ENCODE measurements at regions not wholly inside any gene's neighbourhood (a gene's known extent, or its start where the extent isn't known, plus 50 kb on each side); places are given as distances from the start of the nearest gene placed in this dataset.
"Not testable (repeated sequence)": the region's sequence is repeated elsewhere in the genome, so short reads cannot be mapped to it uniquely, and the experiment has no call there.

DNA sequence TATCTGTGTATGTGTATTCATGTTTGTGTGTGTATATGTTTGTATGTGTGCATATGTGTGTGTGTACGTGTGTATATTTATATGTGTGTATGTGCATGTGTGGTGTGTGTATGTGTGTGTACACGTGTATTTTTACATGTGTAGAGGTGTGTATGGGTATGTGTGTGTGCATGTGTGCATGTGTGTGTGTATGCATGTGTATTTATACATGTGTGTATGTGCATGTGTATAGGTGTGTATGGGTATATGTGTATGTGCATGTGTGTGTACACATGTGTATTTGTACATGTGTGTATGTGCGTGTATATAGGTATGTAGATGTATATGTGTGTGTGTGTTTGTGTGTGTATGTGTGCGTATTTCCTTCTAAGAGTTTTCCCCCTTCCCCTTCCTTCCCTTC is 207.7 kb upstream of the ATP6AP2 start:
- DNase-seq (ENCODE audit: low spot score) = no peak

DNA sequence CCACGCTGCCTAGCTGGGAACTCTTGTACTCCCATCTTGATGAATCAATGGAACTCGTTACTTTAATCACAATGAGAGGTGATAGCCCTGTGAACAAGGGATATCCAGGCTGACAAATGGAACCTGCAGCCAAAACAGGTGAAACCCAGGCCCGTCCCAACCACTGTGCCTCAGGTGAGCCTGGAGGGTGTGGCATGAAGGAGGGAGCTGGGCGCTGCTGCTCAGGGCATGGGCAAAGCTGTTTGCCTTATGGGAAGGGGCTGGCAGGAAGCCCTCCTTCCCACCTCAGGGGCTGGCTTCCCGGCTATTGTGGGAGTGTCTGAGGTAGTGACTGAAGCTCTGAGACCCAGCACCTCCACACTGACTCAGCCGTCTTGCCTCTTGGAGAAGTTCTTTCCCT is 209.4 kb upstream of the ATP6AP2 start:
- DNase-seq (ENCODE audit: low spot score) = no peak

DNA sequence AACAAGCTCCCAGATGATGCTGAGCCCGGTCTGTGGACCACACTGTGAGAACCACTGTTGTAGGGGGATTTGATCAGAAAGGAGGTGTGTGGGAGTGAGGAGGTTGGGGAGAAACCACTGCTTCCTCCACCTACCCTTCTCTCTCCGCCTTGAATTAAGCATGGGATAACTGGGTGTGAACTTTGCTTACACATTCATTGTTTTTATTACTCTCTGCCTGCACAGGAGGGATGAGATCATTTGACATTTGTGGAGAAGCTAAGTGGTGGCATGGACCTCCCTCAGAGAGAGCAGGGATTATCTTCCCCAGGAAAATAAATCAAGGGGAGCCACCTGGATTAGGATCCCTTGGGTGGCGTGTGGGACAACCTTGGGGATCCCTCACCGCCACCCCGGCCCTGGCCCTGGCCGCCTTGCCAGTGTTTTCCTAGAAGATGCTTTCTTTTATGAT is 212.1 kb upstream of the ATP6AP2 start:
- DNase-seq (ENCODE audit: low spot score) = no peak

DNA sequence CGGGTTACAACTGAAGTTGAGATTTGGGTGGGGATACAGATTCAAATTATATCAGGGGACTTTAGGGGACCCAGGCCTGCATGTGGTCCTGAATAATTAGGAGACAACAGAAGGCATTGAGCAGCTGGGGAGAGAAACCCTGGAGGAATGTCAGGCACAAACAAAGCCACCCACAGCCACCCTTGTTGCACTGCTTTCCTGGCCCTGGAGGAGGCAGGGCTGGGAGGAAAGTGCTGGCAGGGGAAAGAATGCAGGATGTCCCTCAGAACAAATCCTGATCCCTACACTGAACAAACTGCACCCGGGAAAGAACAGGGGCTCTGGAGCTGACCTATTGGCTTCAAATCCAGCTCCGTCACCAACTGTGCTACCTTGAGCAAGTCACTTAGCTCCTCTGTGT is 214.1 kb upstream of the ATP6AP2 start:
- DNase-seq (ENCODE audit: low spot score) = no peak

DNA sequence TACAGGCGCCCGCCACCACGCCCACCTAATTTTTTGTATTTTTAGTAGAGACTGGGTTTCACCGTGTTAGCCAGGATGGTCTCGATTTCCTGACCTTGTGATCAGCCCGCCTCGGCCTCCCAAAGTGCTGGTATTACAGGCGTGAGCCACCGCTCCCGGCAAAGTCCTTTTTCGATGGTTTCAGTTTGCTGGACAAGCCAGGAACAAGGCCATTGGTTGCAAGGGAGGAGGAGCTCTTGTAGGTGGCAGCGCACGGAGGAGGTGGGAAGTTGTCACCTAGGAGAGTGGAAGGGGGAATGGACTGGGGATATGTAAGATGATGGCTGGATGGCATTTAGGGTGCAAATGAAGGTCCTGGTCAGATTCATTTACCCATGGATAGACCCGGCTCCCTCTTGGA is 218.5 kb upstream of the ATP6AP2 start:
- DNase-seq (ENCODE audit: low spot score) = not testable (repeated sequence)

DNA sequence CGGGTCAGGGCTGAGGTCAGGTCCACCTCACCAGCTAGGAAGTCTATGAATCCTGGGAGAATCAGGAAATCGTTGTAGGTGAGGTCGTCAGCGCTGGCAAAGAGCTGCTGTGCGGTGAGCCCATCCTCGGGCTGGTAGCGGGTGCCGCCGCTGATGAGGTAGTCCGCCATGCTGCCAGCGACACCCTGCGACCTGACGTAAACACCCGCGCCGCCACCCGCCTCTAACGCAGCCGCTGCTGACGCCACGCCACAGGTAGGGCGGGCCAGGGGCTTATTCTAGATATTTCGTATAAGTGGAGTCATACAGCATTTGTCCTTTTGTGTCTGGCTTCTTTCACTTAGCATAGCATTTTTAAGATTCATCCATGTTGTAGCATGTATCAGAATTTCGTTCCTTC is 220.2 kb upstream of the ATP6AP2 start:
- no peak for DNase-seq (ENCODE audit: low spot score)

DNA sequence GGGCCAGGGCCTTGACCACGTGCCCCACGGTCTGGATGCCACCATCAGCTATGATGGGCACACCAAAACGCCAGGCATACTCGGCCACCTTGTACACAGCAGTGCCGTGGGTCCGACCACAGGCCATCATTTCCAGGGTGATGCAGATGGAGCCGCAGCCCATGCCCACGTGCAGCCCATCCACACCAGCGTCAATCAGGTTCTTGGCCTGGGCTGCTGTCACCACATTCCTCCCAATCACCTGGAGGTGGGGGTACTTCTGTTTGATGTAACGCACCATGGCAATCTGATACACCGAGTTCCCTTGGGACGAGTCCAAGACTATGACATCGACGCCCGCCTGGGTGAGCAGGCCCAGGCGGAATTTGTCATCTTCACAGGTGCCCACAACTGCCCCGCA is 221.2 kb upstream of the ATP6AP2 start:
- DNase-seq (ENCODE audit: low spot score) = no peak

DNA sequence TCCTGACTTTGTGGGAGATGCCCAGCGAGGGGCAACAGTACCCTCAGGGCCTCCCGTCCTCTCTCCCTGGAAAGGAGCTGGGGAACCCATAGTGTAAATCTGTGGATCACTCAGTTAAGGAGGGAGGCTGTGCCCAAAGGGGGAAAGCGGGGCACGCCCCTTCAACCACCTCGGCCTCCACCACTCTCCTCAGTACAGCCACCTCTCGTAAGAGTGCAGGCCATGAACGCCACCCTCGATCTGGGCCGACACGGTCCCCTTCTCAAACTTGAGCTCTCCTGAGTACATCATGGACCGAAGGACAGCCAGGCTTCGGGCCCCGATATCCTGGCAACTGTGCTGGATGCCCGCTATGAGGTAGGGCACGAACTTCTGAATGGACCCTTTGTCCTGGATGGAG is 221.8 kb upstream of the ATP6AP2 start:
- no peak for DNase-seq (ENCODE audit: low spot score)

DNA sequence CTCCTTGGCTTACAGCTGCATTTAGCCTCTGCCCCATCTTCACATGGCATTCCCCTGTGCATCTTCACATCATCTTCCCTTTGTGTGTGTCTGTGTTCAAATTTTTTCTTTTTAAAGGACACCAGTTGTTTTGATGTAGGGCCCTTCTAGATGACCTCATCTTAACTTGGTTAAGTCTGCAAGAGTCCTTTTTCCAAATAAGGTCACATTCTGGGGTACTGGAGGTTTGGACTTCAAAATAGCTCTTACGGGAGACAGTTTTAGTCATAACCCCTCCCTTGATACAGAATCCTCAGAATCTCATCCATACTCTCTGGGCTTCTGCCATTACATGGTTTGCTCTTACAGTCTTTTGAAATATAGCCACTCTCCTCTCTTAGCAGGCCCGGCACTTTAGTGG is 231.5 kb upstream of the ATP6AP2 start:
- DNase-seq (ENCODE audit: low spot score) = no peak

DNA sequence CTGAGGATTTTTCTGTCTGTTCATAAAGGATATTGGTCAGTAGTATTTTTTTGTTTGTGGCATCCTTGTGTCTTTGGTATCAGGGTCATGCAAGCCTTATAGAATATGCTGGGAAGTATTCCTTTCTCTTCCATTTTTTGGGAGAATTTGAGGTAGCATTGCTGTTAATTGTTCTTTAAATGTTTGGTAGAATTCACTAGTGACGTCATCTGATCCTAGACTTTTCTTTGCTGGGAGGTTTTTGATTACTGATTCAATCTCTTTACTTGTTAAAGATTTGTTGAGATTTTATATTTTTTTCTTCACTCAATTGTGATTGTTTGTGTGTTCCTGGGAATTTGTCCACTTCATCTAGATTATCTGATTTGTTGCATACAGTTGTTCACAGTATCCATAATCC is 234.4 kb upstream of the ATP6AP2 start:
- no peak for DNase-seq (ENCODE audit: low spot score)

DNA sequence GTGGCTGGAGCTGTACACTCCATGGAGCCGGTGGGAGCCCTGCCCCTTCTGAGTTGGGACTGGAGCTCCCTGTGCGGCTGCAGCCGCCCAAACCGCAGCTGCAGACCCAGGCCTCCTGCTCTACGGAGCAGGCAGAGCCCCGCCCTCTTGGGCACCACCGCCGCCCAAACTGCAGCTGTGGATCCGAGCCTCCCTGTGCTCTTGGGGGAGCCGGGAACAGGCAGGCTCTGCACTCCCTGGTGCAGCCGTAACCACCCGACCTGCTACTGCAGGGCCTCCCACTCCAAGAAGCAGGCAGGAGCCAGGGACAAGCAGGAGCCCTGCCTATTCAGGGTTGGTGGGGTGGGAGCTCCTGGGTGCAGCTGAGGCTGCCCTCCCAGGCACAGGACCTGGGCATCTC is 237.5 kb upstream of the ATP6AP2 start:
- DNase-seq (ENCODE audit: low spot score) = no peak

DNA sequence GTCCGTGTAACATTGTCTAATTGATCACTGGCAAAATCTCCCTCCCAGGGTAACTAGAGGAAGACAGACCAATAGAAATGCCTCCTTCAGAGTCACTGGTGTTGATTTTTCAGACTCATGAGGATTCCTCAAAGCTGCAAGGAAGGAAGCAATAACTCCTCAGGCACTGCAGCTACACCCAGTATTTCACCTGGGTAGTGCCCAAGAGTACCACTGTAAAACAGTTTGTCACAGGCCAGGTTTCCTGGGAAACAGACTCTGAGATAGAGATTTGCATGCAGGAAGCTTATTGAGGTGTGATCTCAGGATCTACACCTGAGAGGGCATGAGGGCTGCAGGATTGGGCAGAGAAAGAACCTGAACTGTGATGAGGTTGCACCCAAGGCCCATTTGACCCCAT is 240.7 kb upstream of the ATP6AP2 start:
- no peak for DNase-seq (ENCODE audit: low spot score)

DNA sequence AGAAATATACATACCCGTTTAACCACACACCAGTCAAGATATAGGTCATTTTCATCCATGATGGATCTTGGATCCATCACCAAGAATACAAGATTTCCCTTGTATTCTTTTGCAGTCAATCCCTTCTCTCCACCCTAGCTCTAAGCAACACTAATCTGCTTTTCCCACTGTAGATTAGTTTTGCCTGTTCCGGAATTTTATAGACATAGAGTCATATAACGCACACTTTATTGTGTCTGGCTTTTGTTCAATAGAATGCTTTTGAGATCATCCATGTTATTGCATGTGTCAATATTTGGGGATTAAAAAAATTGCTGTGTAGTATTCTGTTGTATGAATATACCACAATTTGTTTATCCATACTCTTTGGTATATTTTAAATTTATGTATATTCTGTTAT is 235.6 kb upstream of the BCOR start:
- no peak for DNase-seq (ENCODE audit: low spot score)

DNA sequence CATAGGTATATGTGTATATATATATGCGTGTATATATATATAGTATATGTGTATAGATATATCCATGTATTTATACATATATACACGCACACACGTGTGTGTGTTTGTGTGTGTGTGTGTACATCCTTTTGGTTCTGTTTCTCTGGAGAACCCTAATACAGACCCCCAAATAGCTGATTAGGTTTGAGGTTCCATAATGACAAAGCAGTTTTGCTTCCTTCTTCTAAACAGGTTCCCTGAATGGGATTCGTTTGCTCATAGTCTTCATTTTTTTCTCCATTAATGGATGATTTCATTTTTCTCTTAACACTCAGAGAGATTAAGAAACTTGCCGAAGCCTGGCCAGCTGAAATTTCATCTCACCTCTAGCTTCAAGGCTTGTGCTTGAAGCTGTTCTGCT is 234.0 kb upstream of the BCOR start:
- no peak for DNase-seq (ENCODE audit: low spot score)

DNA sequence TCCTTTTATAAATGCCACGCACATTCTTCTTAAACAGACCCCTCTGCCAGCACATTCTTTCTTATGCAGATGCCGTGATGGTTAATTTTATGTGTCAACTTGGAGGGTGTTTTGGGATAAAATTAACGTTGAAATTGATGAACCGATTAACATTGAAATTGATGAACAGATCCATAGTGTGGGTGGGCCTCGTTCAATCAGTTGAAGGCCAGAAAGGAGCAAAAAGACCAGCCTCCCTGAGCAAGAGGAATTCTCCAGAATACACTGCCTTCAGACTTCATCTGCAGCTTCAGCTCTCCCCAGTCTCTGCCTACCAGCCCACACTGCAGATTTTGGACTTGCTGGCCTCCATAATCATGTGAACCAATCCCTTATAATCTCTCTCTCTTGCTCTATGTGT is 233.6 kb upstream of the BCOR start:
- no peak for DNase-seq (ENCODE audit: low spot score)

DNA sequence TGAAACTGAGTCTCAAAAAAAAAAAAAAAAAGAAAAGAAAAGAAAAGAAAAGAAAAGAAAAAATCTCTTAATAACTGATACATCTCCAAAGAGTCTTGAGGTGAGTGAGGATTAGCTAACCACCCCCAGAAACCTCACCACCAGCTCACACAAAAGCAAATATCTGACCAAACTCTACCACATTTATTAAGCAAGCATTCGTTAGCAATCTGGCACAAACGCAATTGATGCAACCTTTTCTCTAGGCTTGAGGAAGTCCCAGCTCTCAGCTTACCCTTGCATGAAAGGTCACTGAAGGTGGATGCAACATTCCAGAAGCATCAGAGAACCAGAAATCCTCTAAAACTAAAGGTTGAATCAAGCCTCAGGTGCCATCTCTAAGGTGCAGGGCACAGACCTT is 231.9 kb upstream of the BCOR start:
- no peak for DNase-seq (ENCODE audit: low spot score)

DNA sequence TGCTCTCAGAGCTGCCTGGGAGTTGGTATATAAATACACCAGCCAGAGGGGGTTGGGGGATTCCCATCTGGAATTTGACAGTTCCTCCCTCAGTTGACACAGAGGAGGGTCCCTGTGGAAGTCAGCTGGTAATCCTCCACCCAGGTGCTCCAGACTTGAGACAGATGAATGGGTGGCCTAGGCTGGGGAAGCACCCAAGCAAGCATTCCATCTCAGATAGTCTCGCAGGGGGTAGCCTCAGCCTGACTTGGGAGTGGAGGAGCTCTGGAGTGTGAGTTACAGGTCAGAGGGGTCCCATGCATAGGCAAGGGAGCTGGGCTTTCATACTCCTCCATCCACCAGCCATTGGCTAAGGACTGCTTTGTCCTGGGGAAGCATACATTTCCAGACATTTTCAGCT is 229.3 kb upstream of the BCOR start:
- no peak for DNase-seq (ENCODE audit: low spot score)

DNA sequence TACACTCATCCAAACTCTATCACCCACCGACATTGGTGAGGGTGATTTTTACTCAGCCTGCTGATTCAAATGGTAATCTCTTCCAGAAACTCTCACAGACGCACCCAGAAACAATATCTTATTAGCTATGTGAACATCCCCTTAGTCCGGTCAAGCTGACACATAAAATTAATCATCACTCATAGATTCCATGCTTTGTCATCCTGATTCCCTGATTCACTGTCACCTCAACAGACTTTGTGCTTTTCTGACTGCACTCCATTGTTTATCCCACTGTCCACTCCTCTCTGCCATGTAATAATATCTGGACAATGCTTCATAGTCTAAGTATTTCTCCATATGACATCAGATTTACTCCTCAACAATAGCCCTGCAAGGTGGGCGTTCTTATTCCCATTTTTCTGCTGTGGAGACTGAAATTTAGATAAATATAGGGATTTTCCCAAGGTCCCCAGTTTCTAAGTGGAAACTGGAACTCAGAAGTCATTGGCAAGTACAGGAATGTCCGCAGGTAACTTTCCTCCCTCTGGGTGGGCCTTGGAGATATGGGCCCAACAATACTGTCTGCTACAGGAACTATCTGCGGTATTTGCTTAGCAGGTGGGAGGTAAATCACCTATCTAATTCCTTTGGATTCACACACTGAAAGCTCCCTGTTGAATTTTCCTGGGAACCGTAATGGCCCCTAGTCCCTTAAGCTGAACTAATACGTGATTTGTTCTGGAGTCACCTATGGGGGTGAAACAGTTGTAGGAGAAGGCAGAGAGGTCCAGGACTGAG is 228.6 kb upstream of the BCOR start:
- no peak for DNase-seq (ENCODE audit: low spot score)

DNA sequence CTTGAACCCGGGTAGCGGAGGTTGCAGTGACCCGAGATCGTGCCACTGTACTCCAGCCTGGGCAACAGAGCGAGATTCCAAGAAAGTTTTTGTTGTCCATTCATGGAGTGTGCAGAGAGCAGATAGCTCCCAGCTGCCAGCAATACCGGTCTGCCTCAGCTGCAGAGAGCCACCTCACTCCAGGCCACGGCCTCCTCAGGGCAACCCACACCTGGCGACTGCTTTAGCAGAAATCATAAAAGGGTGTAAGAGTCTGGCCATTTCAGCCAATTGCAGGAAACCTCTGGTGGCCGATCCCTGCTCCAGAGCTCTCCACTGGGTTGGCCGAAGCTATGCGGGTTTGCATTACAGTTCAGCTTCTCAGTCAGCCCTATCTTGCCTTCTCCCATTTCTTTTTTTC is 227.4 kb upstream of the BCOR start:
- no peak for DNase-seq (ENCODE audit: low spot score)

DNA sequence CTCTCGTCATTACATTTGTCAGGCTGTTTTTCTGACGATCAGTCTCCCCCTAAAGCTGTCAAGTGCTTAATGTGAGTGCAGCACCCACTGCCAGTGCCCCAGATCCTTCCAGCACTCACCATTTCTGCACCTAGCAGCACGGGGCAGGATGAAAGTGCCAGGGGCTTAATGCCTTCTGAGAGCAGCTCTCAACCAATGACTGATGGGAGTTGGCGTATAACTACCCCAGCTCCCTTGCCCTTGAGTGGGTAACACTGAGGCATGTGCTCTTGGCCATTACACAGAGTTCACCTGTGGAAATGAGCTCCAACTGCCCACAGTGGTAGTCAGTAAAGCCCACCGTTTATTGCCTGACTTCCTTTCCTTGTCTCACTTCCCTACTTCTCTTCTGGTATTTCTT is 226.2 kb upstream of the BCOR start:
- DNase-seq (ENCODE audit: low spot score) = no peak

DNA sequence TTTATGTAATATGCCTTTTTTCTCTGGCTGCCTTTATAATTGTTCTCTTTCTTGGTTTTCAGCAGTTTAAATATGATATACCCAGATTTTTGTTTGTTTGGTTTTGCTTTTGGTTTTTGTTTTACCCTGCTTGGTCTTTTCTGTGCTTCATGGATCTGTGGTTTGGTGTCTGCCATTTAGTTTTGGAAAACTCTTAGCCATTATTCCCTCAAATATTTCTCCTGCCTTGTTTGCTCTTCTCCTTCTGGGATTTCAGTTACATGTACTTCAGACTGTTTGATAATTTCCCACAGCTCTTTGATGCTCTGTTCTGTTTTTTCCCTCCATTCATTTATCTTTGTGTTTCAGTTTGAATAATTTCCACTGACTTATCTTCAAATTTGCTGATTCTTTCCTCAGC is 223.1 kb upstream of the BCOR start:
- DNase-seq (ENCODE audit: low spot score) = no peak

DNA sequence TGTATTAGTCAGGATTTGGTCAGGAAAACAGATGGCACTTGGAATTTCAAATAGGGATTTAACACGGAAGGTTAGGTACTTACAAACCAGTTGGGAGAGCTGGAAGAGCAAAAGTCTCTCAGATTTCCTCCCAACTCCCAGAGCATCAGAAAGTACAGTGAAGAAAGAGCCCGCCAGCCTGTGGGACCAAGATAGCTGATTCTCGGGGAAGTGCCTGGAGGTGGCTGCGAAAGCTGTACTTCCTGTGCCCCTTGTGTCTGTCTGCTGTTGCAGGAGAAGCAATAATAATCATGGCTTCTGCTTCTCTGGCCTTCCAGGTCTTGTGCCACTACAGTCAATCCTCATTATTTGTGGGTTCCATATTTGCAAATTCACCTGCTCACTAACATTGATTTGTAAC is 221.0 kb upstream of the BCOR start:
- DNase-seq (ENCODE audit: low spot score) = no peak

DNA sequence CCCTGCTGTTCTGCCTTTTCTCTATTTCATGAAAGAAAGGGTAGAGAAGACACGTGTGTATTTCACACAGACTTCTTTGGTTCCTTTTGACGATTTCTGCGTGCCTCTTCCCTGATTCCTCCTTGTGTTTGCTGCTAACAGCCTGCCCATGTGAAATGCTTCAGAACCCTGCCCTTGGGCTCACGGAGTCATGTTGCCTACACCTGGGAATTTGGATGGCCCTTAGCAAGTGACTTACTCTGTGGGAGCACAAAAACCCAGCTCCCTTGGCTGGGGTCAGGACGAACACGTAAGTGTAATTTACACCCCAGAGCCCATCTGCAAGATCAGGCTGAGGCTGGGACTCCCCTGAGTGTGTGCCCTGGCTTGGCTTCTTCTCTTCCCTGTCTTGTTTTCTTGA is 220.3 kb upstream of the BCOR start:
- DNase-seq (ENCODE audit: low spot score) = no peak

DNA sequence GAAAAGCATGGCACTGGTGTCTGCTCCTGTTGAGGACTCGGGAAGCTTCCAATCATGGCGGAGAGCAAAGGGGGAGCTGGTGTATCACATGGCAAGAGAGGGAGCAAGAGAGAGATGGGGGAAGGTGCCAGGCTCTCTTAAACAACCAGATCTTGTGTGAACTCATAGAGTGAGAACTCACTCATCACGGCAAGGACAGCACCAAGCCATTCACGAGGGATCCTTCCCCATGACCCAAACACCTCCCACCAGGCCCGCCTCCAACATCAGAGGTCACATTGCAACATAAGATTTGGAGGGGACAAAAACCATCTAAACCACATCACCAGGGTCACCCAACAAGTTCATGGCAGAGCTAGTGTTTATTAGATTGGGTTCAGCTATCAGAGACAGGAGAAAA is 218.7 kb upstream of the BCOR start:
- no peak for DNase-seq (ENCODE audit: low spot score)

DNA sequence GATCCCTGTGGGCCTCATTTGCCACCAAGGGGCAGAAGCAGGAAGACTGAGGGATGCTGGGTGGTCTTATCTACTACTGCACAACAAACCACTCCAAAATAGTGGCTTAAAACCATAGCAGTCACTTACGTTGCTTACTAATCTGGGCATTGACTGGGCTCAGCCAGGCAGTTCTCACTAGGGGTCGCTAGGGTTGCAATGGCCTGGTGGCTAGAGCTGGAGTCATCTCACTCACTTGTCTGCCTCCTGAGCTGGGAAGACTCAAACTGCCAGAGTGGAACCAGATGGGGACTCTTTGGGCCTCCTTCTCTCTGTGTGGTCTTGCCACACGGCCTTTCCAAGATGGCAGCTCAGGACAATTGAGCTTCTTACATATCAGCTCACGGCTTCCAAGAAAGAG is 216.3 kb upstream of the BCOR start:
- DNase-seq (ENCODE audit: low spot score) = no peak
